H1 (cell line): ENCODE measurements at regions not wholly inside any gene's neighbourhood (a gene's known extent, or its start where the extent isn't known, plus 50 kb on each side); places are given as distances from the start of the nearest gene placed in this dataset.

Experiments
- CHD2 ChIP-seq: IDR thresholded peaks from 2 replicates; pipeline ENCODE4 v1.6.1; 2012; ENCODE audit warnings: low read length, improper control_type of control experiment
- RFX5 ChIP-seq: IDR thresholded peaks from 2 replicates; pipeline ENCODE4 v1.6.1; 2011; ENCODE audit warnings: low read depth, low read length, improper control_type of control experiment, borderline replicate concordance
- SAP30 ChIP-seq: fragments of 300-600 bp; sonication (generic); IDR thresholded peaks from 2 replicates; pipeline ENCODE4 v1.7.1; 2012; ENCODE audit warnings: low read length, moderate library complexity, mild to moderate bottlenecking, inconsistent platforms; ENCODE audit not compliant: insufficient read depth, insufficient replicate concordance
- TBP ChIP-seq: IDR thresholded peaks from 2 replicates; pipeline ENCODE4 v1.6.1; 2011; ENCODE audit warnings: low read depth, low read length, improper control_type of control experiment
- TF ChIP-seq, protein P1 (sequence below): fragments of 300-600 bp; sonication (generic); IDR thresholded peaks from 2 replicates; pipeline ENCODE4 v1.7.1; 2012; ENCODE audit warnings: low read length, moderate library complexity, mild to moderate bottlenecking, inconsistent platforms; ENCODE audit not compliant: insufficient replicate concordance

DNA sequence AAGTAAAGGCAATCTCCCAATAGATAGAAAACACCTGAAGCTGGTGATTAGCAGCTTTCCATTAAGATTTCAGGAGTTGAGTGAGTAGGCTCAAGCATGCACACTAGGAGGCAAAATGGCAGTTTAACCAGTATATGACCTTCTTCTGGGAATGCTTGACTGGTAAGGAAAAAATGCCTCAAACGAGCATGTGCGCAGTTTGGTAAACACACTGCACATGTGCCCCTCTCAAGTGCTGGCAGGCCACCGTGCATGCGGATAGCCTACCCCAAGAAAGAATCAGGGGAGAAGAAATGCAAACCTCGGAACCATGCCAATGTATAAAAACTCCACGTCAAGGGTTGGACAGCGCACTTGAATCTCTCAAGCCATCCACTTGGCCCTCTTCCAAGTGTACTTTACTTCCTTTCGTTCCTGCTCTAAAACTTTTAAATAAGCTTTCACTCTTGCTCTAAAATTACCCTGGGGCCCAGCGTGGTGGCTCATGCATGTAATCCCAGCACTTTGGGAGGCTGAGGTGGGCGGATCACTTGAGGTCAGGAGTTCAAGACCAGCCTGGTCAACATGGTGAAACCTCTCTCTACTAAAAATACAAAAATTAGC, 98.8 kb upstream of the CDK1 start (continued):
- TF ChIP-seq, protein P1, sequence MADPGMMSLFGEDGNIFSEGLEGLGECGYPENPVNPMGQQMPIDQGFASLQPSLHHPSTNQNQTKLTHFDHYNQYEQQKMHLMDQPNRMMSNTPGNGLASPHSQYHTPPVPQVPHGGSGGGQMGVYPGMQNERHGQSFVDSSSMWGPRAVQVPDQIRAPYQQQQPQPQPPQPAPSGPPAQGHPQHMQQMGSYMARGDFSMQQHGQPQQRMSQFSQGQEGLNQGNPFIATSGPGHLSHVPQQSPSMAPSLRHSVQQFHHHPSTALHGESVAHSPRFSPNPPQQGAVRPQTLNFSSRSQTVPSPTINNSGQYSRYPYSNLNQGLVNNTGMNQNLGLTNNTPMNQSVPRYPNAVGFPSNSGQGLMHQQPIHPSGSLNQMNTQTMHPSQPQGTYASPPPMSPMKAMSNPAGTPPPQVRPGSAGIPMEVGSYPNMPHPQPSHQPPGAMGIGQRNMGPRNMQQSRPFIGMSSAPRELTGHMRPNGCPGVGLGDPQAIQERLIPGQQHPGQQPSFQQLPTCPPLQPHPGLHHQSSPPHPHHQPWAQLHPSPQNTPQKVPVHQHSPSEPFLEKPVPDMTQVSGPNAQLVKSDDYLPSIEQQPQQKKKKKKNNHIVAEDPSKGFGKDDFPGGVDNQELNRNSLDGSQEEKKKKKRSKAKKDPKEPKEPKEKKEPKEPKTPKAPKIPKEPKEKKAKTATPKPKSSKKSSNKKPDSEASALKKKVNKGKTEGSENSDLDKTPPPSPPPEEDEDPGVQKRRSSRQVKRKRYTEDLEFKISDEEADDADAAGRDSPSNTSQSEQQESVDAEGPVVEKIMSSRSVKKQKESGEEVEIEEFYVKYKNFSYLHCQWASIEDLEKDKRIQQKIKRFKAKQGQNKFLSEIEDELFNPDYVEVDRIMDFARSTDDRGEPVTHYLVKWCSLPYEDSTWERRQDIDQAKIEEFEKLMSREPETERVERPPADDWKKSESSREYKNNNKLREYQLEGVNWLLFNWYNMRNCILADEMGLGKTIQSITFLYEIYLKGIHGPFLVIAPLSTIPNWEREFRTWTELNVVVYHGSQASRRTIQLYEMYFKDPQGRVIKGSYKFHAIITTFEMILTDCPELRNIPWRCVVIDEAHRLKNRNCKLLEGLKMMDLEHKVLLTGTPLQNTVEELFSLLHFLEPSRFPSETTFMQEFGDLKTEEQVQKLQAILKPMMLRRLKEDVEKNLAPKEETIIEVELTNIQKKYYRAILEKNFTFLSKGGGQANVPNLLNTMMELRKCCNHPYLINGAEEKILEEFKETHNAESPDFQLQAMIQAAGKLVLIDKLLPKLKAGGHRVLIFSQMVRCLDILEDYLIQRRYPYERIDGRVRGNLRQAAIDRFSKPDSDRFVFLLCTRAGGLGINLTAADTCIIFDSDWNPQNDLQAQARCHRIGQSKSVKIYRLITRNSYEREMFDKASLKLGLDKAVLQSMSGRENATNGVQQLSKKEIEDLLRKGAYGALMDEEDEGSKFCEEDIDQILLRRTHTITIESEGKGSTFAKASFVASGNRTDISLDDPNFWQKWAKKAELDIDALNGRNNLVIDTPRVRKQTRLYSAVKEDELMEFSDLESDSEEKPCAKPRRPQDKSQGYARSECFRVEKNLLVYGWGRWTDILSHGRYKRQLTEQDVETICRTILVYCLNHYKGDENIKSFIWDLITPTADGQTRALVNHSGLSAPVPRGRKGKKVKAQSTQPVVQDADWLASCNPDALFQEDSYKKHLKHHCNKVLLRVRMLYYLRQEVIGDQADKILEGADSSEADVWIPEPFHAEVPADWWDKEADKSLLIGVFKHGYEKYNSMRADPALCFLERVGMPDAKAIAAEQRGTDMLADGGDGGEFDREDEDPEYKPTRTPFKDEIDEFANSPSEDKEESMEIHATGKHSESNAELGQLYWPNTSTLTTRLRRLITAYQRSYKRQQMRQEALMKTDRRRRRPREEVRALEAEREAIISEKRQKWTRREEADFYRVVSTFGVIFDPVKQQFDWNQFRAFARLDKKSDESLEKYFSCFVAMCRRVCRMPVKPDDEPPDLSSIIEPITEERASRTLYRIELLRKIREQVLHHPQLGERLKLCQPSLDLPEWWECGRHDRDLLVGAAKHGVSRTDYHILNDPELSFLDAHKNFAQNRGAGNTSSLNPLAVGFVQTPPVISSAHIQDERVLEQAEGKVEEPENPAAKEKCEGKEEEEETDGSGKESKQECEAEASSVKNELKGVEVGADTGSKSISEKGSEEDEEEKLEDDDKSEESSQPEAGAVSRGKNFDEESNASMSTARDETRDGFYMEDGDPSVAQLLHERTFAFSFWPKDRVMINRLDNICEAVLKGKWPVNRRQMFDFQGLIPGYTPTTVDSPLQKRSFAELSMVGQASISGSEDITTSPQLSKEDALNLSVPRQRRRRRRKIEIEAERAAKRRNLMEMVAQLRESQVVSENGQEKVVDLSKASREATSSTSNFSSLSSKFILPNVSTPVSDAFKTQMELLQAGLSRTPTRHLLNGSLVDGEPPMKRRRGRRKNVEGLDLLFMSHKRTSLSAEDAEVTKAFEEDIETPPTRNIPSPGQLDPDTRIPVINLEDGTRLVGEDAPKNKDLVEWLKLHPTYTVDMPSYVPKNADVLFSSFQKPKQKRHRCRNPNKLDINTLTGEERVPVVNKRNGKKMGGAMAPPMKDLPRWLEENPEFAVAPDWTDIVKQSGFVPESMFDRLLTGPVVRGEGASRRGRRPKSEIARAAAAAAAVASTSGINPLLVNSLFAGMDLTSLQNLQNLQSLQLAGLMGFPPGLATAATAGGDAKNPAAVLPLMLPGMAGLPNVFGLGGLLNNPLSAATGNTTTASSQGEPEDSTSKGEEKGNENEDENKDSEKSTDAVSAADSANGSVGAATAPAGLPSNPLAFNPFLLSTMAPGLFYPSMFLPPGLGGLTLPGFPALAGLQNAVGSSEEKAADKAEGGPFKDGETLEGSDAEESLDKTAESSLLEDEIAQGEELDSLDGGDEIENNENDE: no peak
- TF ChIP-seq SAP30 (no peak), CHD2 (no peak), TBP (no peak), RFX5 (no peak)
